IMR-90 (cell line): ENCODE measurements at regions not wholly inside any gene's neighbourhood (a gene's known extent, or its start where the extent isn't known, plus 50 kb on each side); places are given as distances from the start of the nearest gene placed in this dataset.

Source experiments
- ATAC-seq: fragments of 200-7000 bp; cut with Tn5 transposase; 2 replicates; pipeline ENCODE4 v1.9.1; 2020; ENCODE audit warnings: low read depth, mild to moderate bottlenecking, moderate library complexity
- BruUV-seq: library from RNA; stranded (reverse); fragments of 400-500 nt; replicated peaks from 2 replicates; lab custom pipeline; 2021; lab: Mats Ljungman, UMichigan
- CTCF ChIA-PET: fragments of 300-600 bp; formaldehyde crosslinking; extraction: SDS; loops from one replicate; lab custom pipeline; 2021; ENCODE audit warnings: antibody characterized with exemption; lab: Yijun Ruan, JAX
- POLR2A ChIA-PET: fragments of 300-600 bp; sonication (Branson Sonifier 250); formaldehyde crosslinking; loops from one replicate; lab custom pipeline; 2022; ENCODE audit warnings: antibody characterized with exemption; ENCODE audit not compliant: unreplicated experiment; lab: Charles Lee
- DNase-seq: peaks from one replicate; pipeline ENCODE4 v3.0.0; 2013
- H2AFZ ChIP-seq: replicated peaks from 2 replicates; pipeline ENCODE3; 2013; ENCODE audit warnings: low read length, mild to moderate bottlenecking; ENCODE audit not compliant: poor library complexity
- H2AK5ac ChIP-seq: 2 replicates; pipeline ENCODE4 v1.6.1; 2013; ENCODE audit warnings: low read depth, low read length, inconsistent platforms
- H2AK9ac ChIP-seq: replicated peaks from 2 replicates; pipeline ENCODE3; 2013; ENCODE audit warnings: mild to moderate bottlenecking, low read depth, low read length, moderate library complexity; ENCODE audit not compliant: poor library complexity
- H2BK120ac ChIP-seq: 2 replicates; pipeline ENCODE4 v1.6.1; 2013; ENCODE audit warnings: low read depth, low read length, inconsistent platforms
- H2BK15ac ChIP-seq: 3 replicates; pipeline ENCODE4 v1.6.1; 2013; ENCODE audit warnings: low read depth, low read length, inconsistent platforms
- H2BK20ac ChIP-seq: 2 replicates; pipeline ENCODE4 v1.6.1; 2013; ENCODE audit warnings: low read depth, mild to moderate bottlenecking, inconsistent platforms, low read length, moderate library complexity
- H2BK5ac ChIP-seq: 2 replicates; pipeline ENCODE4 v1.6.1; 2013; ENCODE audit warnings: mild to moderate bottlenecking, low read depth, low read length, inconsistent platforms; ENCODE audit not compliant: poor library complexity, severe bottlenecking
- H3K14ac ChIP-seq: replicated peaks from 2 replicates; pipeline ENCODE4 v1.6.1; 2013; ENCODE audit warnings: low read depth, low read length, inconsistent platforms
- H3K18ac ChIP-seq: 2 replicates; pipeline ENCODE4 v1.6.1; 2013; ENCODE audit warnings: low read depth, low read length, control low read depth
- H3K23ac ChIP-seq: 2 replicates; pipeline ENCODE4 v1.6.1; 2013; ENCODE audit warnings: low read depth, low read length, inconsistent platforms
- H3K27ac ChIP-seq: 2 replicates; pipeline ENCODE4 v1.5.1; 2013; ENCODE audit warnings: mild to moderate bottlenecking, control low read depth, low read length; ENCODE audit not compliant: insufficient read depth
- H3K27me3 ChIP-seq: 2 replicates; pipeline ENCODE4 v1.6.1; 2013; ENCODE audit warnings: low read length; ENCODE audit not compliant: control insufficient read depth, insufficient read depth
- H3K36me3 ChIP-seq: 2 replicates; pipeline ENCODE4 v1.6.1; 2013; ENCODE audit warnings: low read length, mixed read lengths; ENCODE audit not compliant: control insufficient read depth, insufficient read depth
- H3K4ac ChIP-seq: 2 replicates; pipeline ENCODE4 v1.6.1; 2013; ENCODE audit warnings: low read depth, low read length, inconsistent platforms
- H3K4me1 ChIP-seq: 2 replicates; pipeline ENCODE4 v1.6.1; 2013; ENCODE audit warnings: low read length, mixed read lengths; ENCODE audit not compliant: control insufficient read depth, insufficient read depth
- H3K4me2 ChIP-seq: 2 replicates; pipeline ENCODE4 v1.6.1; 2013; ENCODE audit warnings: low read depth, mild to moderate bottlenecking, control low read depth, low read length, moderate library complexity
- H3K4me3 ChIP-seq: 2 replicates; pipeline ENCODE4 v1.5.1; 2013; ENCODE audit warnings: low read depth, mild to moderate bottlenecking, control low read depth, low read length, moderate library complexity; ENCODE audit not compliant: insufficient read depth
- H3K56ac ChIP-seq: 2 replicates; pipeline ENCODE4 v1.6.1; 2013; ENCODE audit warnings: low read length, inconsistent platforms; ENCODE audit not compliant: insufficient read depth; ENCODE audit errors: extremely low read depth
- H3K79me1 ChIP-seq, 2 experiments: 2 replicates each; pipeline ENCODE4 v1.6.1; 2013; ENCODE audit warnings: low read length in 2 of 2, inconsistent platforms in 1 of 2, low read depth in 1 of 2
- H3K9ac ChIP-seq: 2 replicates; pipeline ENCODE4 v1.6.1; 2013; ENCODE audit warnings: low read depth, low read length, control low read depth
- H3K9me1 ChIP-seq: 2 replicates; pipeline ENCODE4 v1.6.1; 2013; ENCODE audit warnings: low read length, inconsistent platforms; ENCODE audit not compliant: insufficient read depth
- H3K9me3 ChIP-seq: 2 replicates; pipeline ENCODE4 v1.6.1; 2013; ENCODE audit warnings: low read length; ENCODE audit not compliant: control insufficient read depth, insufficient read depth
- H4K20me1 ChIP-seq: 2 replicates; pipeline ENCODE4 v1.6.1; 2013; ENCODE audit warnings: low read length, inconsistent platforms; ENCODE audit not compliant: insufficient read depth
- H4K5ac ChIP-seq: 2 replicates; pipeline ENCODE4 v1.6.1; 2013; ENCODE audit warnings: mild to moderate bottlenecking, low read depth, low read length, control low read depth
- H4K8ac ChIP-seq, 2 experiments: 2 replicates each; pipeline ENCODE4 v1.6.1; 2013; ENCODE audit warnings: low read depth in 2 of 2, low read length in 2 of 2, control low read depth in 1 of 2, inconsistent platforms in 1 of 2
- H4K91ac ChIP-seq: 2 replicates; pipeline ENCODE4 v1.6.1; 2013; ENCODE audit warnings: low read depth, low read length, inconsistent platforms; ENCODE audit not compliant: insufficient read depth
- BHLHE40 ChIP-seq: fragments of 150-350 bp; IDR thresholded peaks from 2 replicates; pipeline ENCODE4 v1.6.1; 2016; ENCODE audit warnings: mild to moderate bottlenecking, low read depth, low read length
- CTCF ChIP-seq: conservative IDR thresholded peaks from 2 replicates; pipeline ENCODE4 v1.5.1; 2012; ENCODE audit warnings: mild to moderate bottlenecking, low read depth, low read length, improper control_type of control experiment
- FOS ChIP-seq: fragments of 150-350 bp; IDR thresholded peaks from 2 replicates; pipeline ENCODE4 v1.6.1; 2016; ENCODE audit warnings: low read depth, low read length
- MAFK ChIP-seq: IDR thresholded peaks from 2 replicates; pipeline ENCODE4 v1.6.1; 2012; ENCODE audit warnings: low read depth, low read length, improper control_type of control experiment
- MAZ ChIP-seq: IDR thresholded peaks from 2 replicates; pipeline ENCODE4 v1.6.1; 2012; ENCODE audit warnings: low read depth, mild to moderate bottlenecking, low read length, improper control_type of control experiment, moderate library complexity, borderline replicate concordance
- MXI1 ChIP-seq: IDR thresholded peaks from 2 replicates; pipeline ENCODE4 v1.6.1; 2012; ENCODE audit warnings: low read depth, mild to moderate bottlenecking, low read length, moderate library complexity, borderline replicate concordance
- NFE2L2 ChIP-seq: fragments of 150-350 bp; IDR thresholded peaks from 2 replicates; pipeline ENCODE4 v1.6.1; 2016; ENCODE audit warnings: low read depth, mild to moderate bottlenecking, low read length
- POLR2A ChIP-seq: IDR thresholded peaks from 2 replicates; pipeline ENCODE4 v1.6.1; 2012; ENCODE audit warnings: mild to moderate bottlenecking, low read depth, low read length
- RAD21 ChIP-seq: IDR thresholded peaks from 2 replicates; pipeline ENCODE4 v1.6.1; 2012; ENCODE audit warnings: low read length, improper control_type of control experiment
- RCOR1 ChIP-seq: IDR thresholded peaks from 2 replicates; pipeline ENCODE4 v1.6.1; 2012; ENCODE audit warnings: mild to moderate bottlenecking, low read length, improper control_type of control experiment; ENCODE audit not compliant: insufficient replicate concordance
- RFX5 ChIP-seq: IDR thresholded peaks from 2 replicates; pipeline ENCODE4 v1.8.0; 2012; ENCODE audit warnings: low read depth, mild to moderate bottlenecking, low read length, moderate library complexity
- SMC3 ChIP-seq: fragments of 150-350 bp; IDR thresholded peaks from 2 replicates; pipeline ENCODE4 v1.6.1; 2016; ENCODE audit warnings: low read depth, mild to moderate bottlenecking, antibody characterized with exemption, low read length, moderate library complexity
- USF2 ChIP-seq: fragments of 150-350 bp; IDR thresholded peaks from 2 replicates; pipeline ENCODE4 v1.6.1; 2017; ENCODE audit warnings: mild to moderate bottlenecking, antibody characterized with exemption, low read length, low read depth
- WGBS, 2 experiments: methylation state at CpG; one replicate each; pipeline versions ENCODE4 v1.1.5 to v1.1.7; 2013; ENCODE audit warnings: missing lambda C conversion rate in 2 of 2; ENCODE audit not compliant: insufficient read length in 1 of 2; ENCODE audit errors: extremely low coverage in 2 of 2; 5-methylcytosine and 5-hydroxymethylcytosine counted together
- dilution Hi-C: fragments of 300-500 bp; cut with HindIII; formaldehyde crosslinking; loops from one replicate; pipeline ENCODE4 v1.14.3; 2018; ENCODE audit warnings: low sequenced_read_pairs; ENCODE audit not compliant: unreplicated experiment
- in situ Hi-C: fragments of 300-500 bp; cut with MboI; formaldehyde crosslinking; loops from 3 replicates; pipeline ENCODE4 v1.14.3; 2019; ENCODE audit warnings: low sequenced_read_pairs, inconsistent platforms, mixed read lengths
- intact Hi-C: fragments of 100-400 bp; cut with micrococcal nuclease; formaldehyde crosslinking; loops from 2 replicates; pipeline ENCODE4 v1.10.0; 2022

GRCh38 chr6:150485161-150485958 is 114.3 kb upstream of the PLEKHG1 start:
- H3K56ac ChIP-seq: no peak overlapping the region
- TF ChIP-seq POLR2A: no peak
- no peak for TF ChIP-seq RAD21
- no peak for TF ChIP-seq MAFK
- no peak for TF ChIP-seq SMC3
- no peak for TF ChIP-seq RFX5
- TF ChIP-seq USF2: no peak
- no peak for TF ChIP-seq MAZ
- TF ChIP-seq CTCF: no peak
- no peak for TF ChIP-seq RCOR1
- no peak for TF ChIP-seq FOS
- no peak for TF ChIP-seq BHLHE40
- TF ChIP-seq MXI1: no peak
- TF ChIP-seq NFE2L2: no peak
- no peaks in the 10 kb centered on the region for H3K79me1 ChIP-seq
- H4K8ac ChIP-seq: no peak overlapping the region
- H3K9me3 ChIP-seq: no peaks in the 10 kb centered on the region
- H2BK120ac ChIP-seq: no peak overlapping the region
- H3K27me3 ChIP-seq: no peaks in the 10 kb centered on the region
- H3K4ac ChIP-seq: no peak overlapping the region
- no peak overlapping the region for H3K4me2 ChIP-seq
- no peak overlapping the region for H2AK5ac ChIP-seq
- no peak overlapping the region for H2BK15ac ChIP-seq
- no peak overlapping the region for H4K5ac ChIP-seq
- DNase-seq (no peak), ATAC-seq (no peak)
- no peak overlapping the region for H3K4me3 ChIP-seq
- dilution Hi-C loops: no loop called here
- no peaks in the 10 kb centered on the region for H3K9me1 ChIP-seq
- no peak overlapping the region for H3K27ac ChIP-seq
- WGBS, 2 experiments: 19% methylated on average over 2 of the region's 3 CpGs; no CpG with 5 or more reads in 1 of the 2 experiments
- H3K14ac ChIP-seq: no peak overlapping the region
- H2BK5ac ChIP-seq: no peak overlapping the region
- ChIA-PET POLR2A (no interaction called here), CTCF (no interaction called here)
- H2AK9ac ChIP-seq: no peak overlapping the region
- no peak overlapping the region for H3K18ac ChIP-seq
- no peak overlapping the region for H4K91ac ChIP-seq
- no peaks in the 10 kb centered on the region for H3K4me1 ChIP-seq
- in situ Hi-C loops: no loop called here
- no TSS peak for BruUV-seq
- intact Hi-C loops: no loop called here
- no peaks in the 10 kb centered on the region for H4K20me1 ChIP-seq
- H3K23ac ChIP-seq: no peak overlapping the region
- H3K9ac ChIP-seq: no peak overlapping the region
- no peak overlapping the region for H2BK20ac ChIP-seq
- H3K36me3 ChIP-seq: no peaks in the 10 kb centered on the region
- no peak overlapping the region for H2AFZ ChIP-seq
